ENCODE measurements at regions not wholly inside any gene's neighbourhood (a gene's known extent, or its start where the extent isn't known, plus 50 kb on each side); places are given as distances from the start of the nearest gene placed in this dataset.

- no peak for DNase-seq (ENCODE audit: low read depth)
Measured at GRCh38 chr1:168917796-168918195, 188.7 kb upstream of the ATP1B1 start.

GRCh38 chr1:168918860-168919741 is 187.4 kb upstream of the ATP1B1 start:
- no peak for DNase-seq (ENCODE audit: low read depth)

- no peak for DNase-seq (ENCODE audit: low read depth)
Measured at GRCh38 chr1:168920456-168921094, 185.9 kb upstream of the ATP1B1 start.

GRCh38 chr1:168921629-168922028 is 184.9 kb upstream of the ATP1B1 start:
- no peak for DNase-seq (ENCODE audit: low read depth)

GRCh38 chr1:168923521-168924136 is 182.9 kb upstream of the ATP1B1 start:
- DNase-seq (ENCODE audit: low read depth): no peak

- no peak for DNase-seq (ENCODE audit: low read depth)
Measured at GRCh38 chr1:168924976-168925375, 181.5 kb upstream of the ATP1B1 start.

- DNase-seq (ENCODE audit: low read depth): no peak
Measured at GRCh38 chr1:168926236-168926635, 180.3 kb upstream of the ATP1B1 start.

GRCh38 chr1:168932539-168932938 is 174.0 kb upstream of the ATP1B1 start:
- DNase-seq (ENCODE audit: low read depth): no peak

- DNase-seq (ENCODE audit: low read depth): no peak
Measured at GRCh38 chr1:168933141-168933805, 173.2 kb upstream of the ATP1B1 start.

GRCh38 chr1:168939110-168939946 is 167.2 kb upstream of the ATP1B1 start:
- DNase-seq (ENCODE audit: low read depth): no peak

- DNase-seq (ENCODE audit: low read depth): no peak
Measured at GRCh38 chr1:168939947-168940223, 166.6 kb upstream of the ATP1B1 start.

GRCh38 chr1:168941640-168942039 is 164.8 kb upstream of the ATP1B1 start:
- no peak for DNase-seq (ENCODE audit: low read depth)

GRCh38 chr1:168942165-168942564 is 164.3 kb upstream of the ATP1B1 start:
- no peak for DNase-seq (ENCODE audit: low read depth)

- no peak for DNase-seq (ENCODE audit: low read depth)
Measured at GRCh38 chr1:168945870-168946269, 160.6 kb upstream of the ATP1B1 start.

- DNase-seq (ENCODE audit: low read depth): no peak
Measured at GRCh38 chr1:168947041-168947440, 159.4 kb upstream of the ATP1B1 start.

- no peak for DNase-seq (ENCODE audit: low read depth)
Measured at GRCh38 chr1:168949672-168950071, 156.8 kb upstream of the ATP1B1 start.

GRCh38 chr1:168957818-168958217 is 148.7 kb upstream of the ATP1B1 start:
- no peak for DNase-seq (ENCODE audit: low read depth)

GRCh38 chr1:168958562-168959289 is 147.8 kb upstream of the ATP1B1 start:
- DNase-seq (ENCODE audit: low read depth): no peak

- DNase-seq (ENCODE audit: low read depth): no peak
Measured at GRCh38 chr1:168959382-168959781, 147.1 kb upstream of the ATP1B1 start.

GRCh38 chr1:168960114-168960513 is 146.4 kb upstream of the ATP1B1 start:
- DNase-seq (ENCODE audit: low read depth): no peak

GRCh38 chr1:168960595-168960994 is 145.9 kb upstream of the ATP1B1 start:
- no peak for DNase-seq (ENCODE audit: low read depth)

All from forelimb muscle (tissue), 1 donor.